ENCODE measurements at regions not wholly inside any gene's neighbourhood (a gene's known extent, or its start where the extent isn't known, plus 50 kb on each side); places are given as distances from the start of the nearest gene placed in this dataset.

- no peak for DNase-seq
Observed at GRCh38 chr10:1911771-1912170, 174.4 kb upstream of the ADARB2 start.

- DNase-seq, result no peak
Observed at GRCh38 chr10:1903982-1904381, 166.7 kb upstream of the ADARB2 start.

- DNase-seq, result no peak
Observed at GRCh38 chr10:1896153-1896552, 158.8 kb upstream of the ADARB2 start.

GRCh38 chr10:1895691-1896090 lies 158.4 kb upstream of the ADARB2 start:
- no peak for DNase-seq

GRCh38 chr10:1894912-1895311 lies 157.6 kb upstream of the ADARB2 start:
- DNase-seq, result no peak

GRCh38 chr10:1893941-1894340 lies 156.6 kb upstream of the ADARB2 start:
- DNase-seq, result no peak

GRCh38 chr10:1886039-1886438 lies 148.7 kb upstream of the ADARB2 start:
- DNase-seq, result no peak

GRCh38 chr10:1882728-1883127 lies 145.4 kb upstream of the ADARB2 start:
- no peak for DNase-seq

- no peak for DNase-seq
Observed at GRCh38 chr10:1882180-1882579, 144.9 kb upstream of the ADARB2 start.

- DNase-seq, result no peak
Observed at GRCh38 chr10:1881636-1882035, 144.3 kb upstream of the ADARB2 start.

- no peak for DNase-seq
Observed at GRCh38 chr10:1874533-1874932, 137.2 kb upstream of the ADARB2 start.

- DNase-seq, result no peak
Observed at GRCh38 chr10:1873661-1874315, 136.5 kb upstream of the ADARB2 start.

- DNase-seq, result no peak
Observed at GRCh38 chr10:1872151-1872726, 134.9 kb upstream of the ADARB2 start.

- DNase-seq, result no peak
Observed at GRCh38 chr10:1870491-1870890, 133.2 kb upstream of the ADARB2 start.

- no peak for DNase-seq
Observed at GRCh38 chr10:1869861-1870260, 132.5 kb upstream of the ADARB2 start.

- DNase-seq, result no peak
Observed at GRCh38 chr10:1860351-1860750, 123.0 kb upstream of the ADARB2 start.

GRCh38 chr10:1858547-1858946 lies 121.2 kb upstream of the ADARB2 start:
- DNase-seq, result no peak

- no peak for DNase-seq
Observed at GRCh38 chr10:1858048-1858447, 120.7 kb upstream of the ADARB2 start.

- no peak for DNase-seq
Observed at GRCh38 chr10:1855911-1856310, 118.6 kb upstream of the ADARB2 start.

- no peak for DNase-seq
Observed at GRCh38 chr10:1854271-1854670, 116.9 kb upstream of the ADARB2 start.

- DNase-seq, result no peak
Observed at GRCh38 chr10:1853801-1854200, 116.5 kb upstream of the ADARB2 start.

- no peak for DNase-seq
Observed at GRCh38 chr10:1852841-1853240, 115.5 kb upstream of the ADARB2 start.

- DNase-seq, result no peak
Observed at GRCh38 chr10:1851762-1852161, 114.4 kb upstream of the ADARB2 start.

GRCh38 chr10:1850971-1851527 lies 113.7 kb upstream of the ADARB2 start:
- DNase-seq, result no peak

GRCh38 chr10:1847361-1847760 lies 110.0 kb upstream of the ADARB2 start:
- DNase-seq, result no peak

Measured in stimulated activated CD4-positive, alpha-beta T cell treated with anti-CD3 and anti-CD28 coated beads, Interleukin-15, amount 100 ng/mL, for 24 hours (primary cell).